Heart left ventricle (tissue), 13 donors: ENCODE measurements at regions not wholly inside any gene's neighbourhood (a gene's known extent, or its start where the extent isn't known, plus 50 kb on each side); places are given as distances from the start of the nearest gene placed in this dataset.

Experiments used
- POLR2A ChIP-seq, 2 donors: fragments of 450-650 bp; IDR thresholded peaks; one replicate each; pipeline ENCODE4 v1.6.1; 2017; ENCODE audit warnings: antibody characterized with exemption in 2 of 2, mild to moderate bottlenecking in 2 of 2, moderate library complexity in 2 of 2
- TF ChIP-seq, protein P1 (sequence below), 12 donors: fragments of 200-600 bp; sonication (generic) in 4 of 12; IDR thresholded peaks; one replicate each; pipeline versions ENCODE4 v1.5.0 to v1.8.0; 2018 to 2022; ENCODE audit warnings: antibody characterized with exemption in 12 of 12, mild to moderate bottlenecking in 5 of 12
- donor health status: ischemic (EF 13 %, LVEDD 7.1; RV severe dilation, severe dysfunction).
- donor health status: DM: no; HTN: yes; CAD: no.
- donor health status: DM: no; HTN: no; CAD: no.
- donor health status: ischemic (EF 25% LVEDD 6.9; RV normal size, moderate dysfunction).
- donor health status: ischemic (EF 25% LVEDD 5.7; RV mildly dilated, moderate dysfunction).
- donor health status: ischemic (EF 35%, LVEDD 5.7; RV mildly dilated, moderate dysfunction).
- donor health status: nonischemic (EF 11% LVEDD 7.7; RV severe dilation, severe dysfunction).
- donor health status: DM: yes; HTN: yes; CAD: no.
- donor health status: PGD.
- donor health status: ischemic (EF 29% LVEDD 5.4; RV normal size, mild dysfunction).
- donor health status: nonischemic (EF 23%, LVEDD 6.1; RV moderate dilation, normal function).

DNA sequence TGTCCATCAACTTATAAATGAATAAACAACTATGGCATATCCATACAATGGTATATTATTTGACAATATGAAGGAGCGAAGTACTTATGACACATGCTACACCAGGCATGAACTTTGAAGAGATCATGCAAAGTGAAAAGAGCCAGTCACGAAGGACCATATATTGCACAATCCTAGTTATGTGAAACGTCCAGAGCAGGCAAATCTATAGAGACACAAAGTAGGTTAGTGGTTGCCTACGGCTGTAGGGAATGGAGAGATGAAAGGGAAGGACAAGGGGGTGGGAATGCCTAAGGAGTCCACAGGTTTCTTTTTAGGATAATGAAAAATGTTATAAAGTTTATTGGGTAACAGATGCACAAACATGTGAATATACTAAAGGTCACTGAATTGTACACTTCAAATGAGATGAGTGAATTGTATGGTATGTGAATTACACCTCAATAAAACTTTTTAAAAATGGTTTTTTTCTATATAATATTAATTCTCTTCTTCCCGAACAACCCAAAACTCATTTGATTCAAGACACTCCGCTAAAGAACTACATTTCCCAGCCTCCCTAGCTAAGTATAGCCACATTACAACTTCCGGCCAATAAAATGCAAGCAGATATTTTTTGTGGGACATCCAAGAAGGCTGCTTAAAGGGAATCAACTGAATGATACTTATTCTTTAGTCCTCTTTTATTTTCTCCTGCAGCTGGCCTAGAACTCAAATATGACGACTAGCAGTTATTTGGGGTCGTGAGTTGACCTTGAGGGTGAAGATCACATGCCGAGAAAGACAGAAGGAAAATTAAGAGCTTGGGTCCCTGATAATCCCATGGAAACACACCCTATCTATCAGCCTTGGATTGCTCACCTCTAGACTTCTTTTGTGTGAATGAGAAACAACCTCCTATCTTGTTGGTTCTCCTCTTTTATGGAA lies 187.2 kb downstream of the TTC8 start:
- TF ChIP-seq, protein P1, sequence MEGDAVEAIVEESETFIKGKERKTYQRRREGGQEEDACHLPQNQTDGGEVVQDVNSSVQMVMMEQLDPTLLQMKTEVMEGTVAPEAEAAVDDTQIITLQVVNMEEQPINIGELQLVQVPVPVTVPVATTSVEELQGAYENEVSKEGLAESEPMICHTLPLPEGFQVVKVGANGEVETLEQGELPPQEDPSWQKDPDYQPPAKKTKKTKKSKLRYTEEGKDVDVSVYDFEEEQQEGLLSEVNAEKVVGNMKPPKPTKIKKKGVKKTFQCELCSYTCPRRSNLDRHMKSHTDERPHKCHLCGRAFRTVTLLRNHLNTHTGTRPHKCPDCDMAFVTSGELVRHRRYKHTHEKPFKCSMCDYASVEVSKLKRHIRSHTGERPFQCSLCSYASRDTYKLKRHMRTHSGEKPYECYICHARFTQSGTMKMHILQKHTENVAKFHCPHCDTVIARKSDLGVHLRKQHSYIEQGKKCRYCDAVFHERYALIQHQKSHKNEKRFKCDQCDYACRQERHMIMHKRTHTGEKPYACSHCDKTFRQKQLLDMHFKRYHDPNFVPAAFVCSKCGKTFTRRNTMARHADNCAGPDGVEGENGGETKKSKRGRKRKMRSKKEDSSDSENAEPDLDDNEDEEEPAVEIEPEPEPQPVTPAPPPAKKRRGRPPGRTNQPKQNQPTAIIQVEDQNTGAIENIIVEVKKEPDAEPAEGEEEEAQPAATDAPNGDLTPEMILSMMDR (IDR thresholded peaks at IDR 0.05), result no peak
- no peak for TF ChIP-seq POLR2A (IDR thresholded peaks at IDR 0.05)
